WTC11 (cell line): ENCODE measurements at regions not wholly inside any gene's neighbourhood (a gene's known extent, or its start where the extent isn't known, plus 50 kb on each side); places are given as distances from the start of the nearest gene placed in this dataset.

Experiments
- ATAC-seq: fragments of 200-7000 bp; cut with Tn5 transposase; 2 replicates; pipeline ENCODE4 v1.10.0; 2021; ENCODE audit warnings: mild to moderate bottlenecking, moderate library complexity
- CTCF ChIA-PET: fragments of 300-600 bp; sonication (Branson Sonifier 250); formaldehyde crosslinking; loops from one replicate; lab custom pipeline; 2021; ENCODE audit warnings: antibody characterized with exemption; lab: Charles Lee
- POLR2A ChIA-PET: fragments of 350-600 bp; sonication (Branson Sonifier 250); formaldehyde crosslinking; loops from one replicate; lab custom pipeline; 2021; ENCODE audit warnings: antibody characterized with exemption; lab: Charles Lee
- DNase-seq: peaks from one replicate; pipeline ENCODE4 v3.0.0; 2021; ENCODE audit warnings: low spot score
- H3K27ac Mint-ChIP-seq: 2 replicates; pipeline ENCODE4 v1.8.0; 2021; ENCODE audit warnings: mixed read lengths
- H3K27me3 Mint-ChIP-seq: 2 replicates; pipeline ENCODE4 v1.8.0; 2021; ENCODE audit warnings: low read depth, mild to moderate bottlenecking, moderate library complexity, mixed read lengths
- H3K36me3 Mint-ChIP-seq: 2 replicates; pipeline ENCODE4 v1.8.0; 2021; ENCODE audit warnings: mixed read lengths
- H3K4me1 Mint-ChIP-seq: 2 replicates; pipeline ENCODE4 v1.8.0; 2022; ENCODE audit warnings: mixed read lengths
- H3K4me3 Mint-ChIP-seq: 2 replicates; pipeline ENCODE4 v1.8.0; 2021; ENCODE audit warnings: mild to moderate bottlenecking, moderate library complexity, mixed read lengths
- H3K9me3 Mint-ChIP-seq: 2 replicates; pipeline ENCODE4 v1.8.0; 2021; ENCODE audit warnings: mixed read lengths
- AFF4 ChIP-seq: sonication (generic); formaldehyde crosslinking; IDR thresholded peaks from 2 replicates; pipeline ENCODE4 v1.8.1; 2023; ENCODE audit warnings: mild to moderate bottlenecking, missing genetic modification reagents, borderline replicate concordance
- ATF2 ChIP-seq: sonication (generic); formaldehyde crosslinking; IDR thresholded peaks from 2 replicates; pipeline ENCODE4 v1.8.1; 2022; ENCODE audit warnings: low read depth, missing genetic modification reagents, borderline replicate concordance
- CBFB ChIP-seq: sonication (generic); formaldehyde crosslinking; IDR thresholded peaks from 2 replicates; pipeline ENCODE4 v1.8.1; 2022; ENCODE audit warnings: mild to moderate bottlenecking, low read depth, missing genetic modification reagents
- ETV6 ChIP-seq: sonication (generic); formaldehyde crosslinking; IDR thresholded peaks from 2 replicates; pipeline ENCODE4 v1.8.1; 2022; ENCODE audit warnings: mild to moderate bottlenecking, missing genetic modification reagents
- FOXK1 ChIP-seq: sonication (generic); formaldehyde crosslinking; IDR thresholded peaks from 2 replicates; pipeline ENCODE4 v1.8.0; 2022; ENCODE audit warnings: mild to moderate bottlenecking, moderate library complexity, missing genetic modification reagents
- FOXP1 ChIP-seq: sonication (generic); formaldehyde crosslinking; IDR thresholded peaks from 2 replicates; pipeline ENCODE4 v1.8.0; 2022; ENCODE audit warnings: missing genetic modification reagents, mild to moderate bottlenecking, moderate library complexity, borderline replicate concordance
- GABPB1 ChIP-seq: sonication (generic); formaldehyde crosslinking; IDR thresholded peaks from 2 replicates; pipeline ENCODE4 v1.8.1; 2023; ENCODE audit warnings: mild to moderate bottlenecking, missing genetic modification reagents
- GRHL2 ChIP-seq: fragments of 250-450 bp; sonication (Bioruptor Pico); IDR thresholded peaks from 2 replicates; pipeline ENCODE4 v1.8.0; 2022; ENCODE audit warnings: mild to moderate bottlenecking, moderate library complexity; ENCODE audit not compliant: insufficient replicate concordance, severe bottlenecking
- GTF2I ChIP-seq: fragments of 250-450 bp; sonication (Bioruptor Pico); conservative IDR thresholded peaks from 2 replicates; pipeline ENCODE4 v1.4.0; 2021; ENCODE audit warnings: mild to moderate bottlenecking
- IRF2 ChIP-seq: sonication (generic); formaldehyde crosslinking; IDR thresholded peaks from 2 replicates; pipeline ENCODE4 v1.8.0; 2022; ENCODE audit warnings: low read depth, missing genetic modification reagents, borderline replicate concordance
- KAT7 ChIP-seq: sonication (generic); formaldehyde crosslinking; IDR thresholded peaks from 2 replicates; pipeline ENCODE4 v1.8.1; 2023; ENCODE audit warnings: missing genetic modification reagents, mild to moderate bottlenecking, borderline replicate concordance
- NFE2L1 ChIP-seq: sonication (generic); formaldehyde crosslinking; IDR thresholded peaks from 2 replicates; pipeline ENCODE4 v1.8.1; 2023; ENCODE audit warnings: missing genetic modification reagents
- RORB ChIP-seq: fragments of 250-450 bp; sonication (Bioruptor Pico); IDR thresholded peaks from 2 replicates; pipeline ENCODE4 v1.9.0; 2021; ENCODE audit warnings: mild to moderate bottlenecking
- TEAD4 ChIP-seq: sonication (generic); formaldehyde crosslinking; IDR thresholded peaks from 2 replicates; pipeline ENCODE4 v1.8.0; 2022; ENCODE audit warnings: mild to moderate bottlenecking, missing genetic modification reagents
- ZNF138 ChIP-seq: sonication (generic); formaldehyde crosslinking; conservative IDR thresholded peaks from 2 replicates; pipeline ENCODE4 v1.8.1; 2022; ENCODE audit warnings: mild to moderate bottlenecking, moderate library complexity, missing genetic modification reagents
- ZNF281 ChIP-seq: sonication (generic); formaldehyde crosslinking; IDR thresholded peaks from 2 replicates; pipeline ENCODE4 v1.8.0; 2023; ENCODE audit warnings: mild to moderate bottlenecking, missing genetic modification reagents
- ZNF396 ChIP-seq: fragments of 250-450 bp; sonication (Bioruptor Pico); IDR thresholded peaks from 2 replicates; pipeline ENCODE4 v1.8.0; 2021; ENCODE audit warnings: mild to moderate bottlenecking, moderate library complexity, borderline replicate concordance
- TF ChIP-seq, protein P1 (sequence below): fragments of 250-450 bp; sonication (Bioruptor Pico); conservative IDR thresholded peaks from 2 replicates; pipeline ENCODE4 v1.9.0; 2021; ENCODE audit warnings: mild to moderate bottlenecking
- TF ChIP-seq, protein P2 (sequence below): sonication (generic); formaldehyde crosslinking; IDR thresholded peaks from 2 replicates; pipeline ENCODE4 v1.8.1; 2023; ENCODE audit warnings: mild to moderate bottlenecking, missing genetic modification reagents, moderate library complexity

DNA sequence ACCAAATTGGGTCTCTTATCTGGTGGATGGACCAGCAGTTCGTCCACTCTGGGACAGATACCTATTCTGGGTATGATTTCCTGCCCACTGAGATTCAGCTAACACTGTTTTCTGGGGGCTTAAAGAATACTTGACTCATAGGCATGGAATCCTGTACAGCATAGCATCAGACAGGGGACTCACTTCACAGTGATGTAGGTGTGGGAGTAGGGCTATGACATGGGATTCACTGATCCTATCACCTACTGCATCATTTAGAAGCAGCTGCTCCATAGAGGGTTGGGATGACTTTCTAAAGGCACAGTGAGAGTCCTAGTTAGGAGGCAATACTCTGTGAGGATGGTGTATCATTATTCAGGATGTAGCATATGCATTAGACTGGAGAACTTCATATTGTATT lies 74.5 kb upstream of the AHI1 start:
- DNase-seq (no peak), ATAC-seq (no peak)
- Mint-ChIP-seq H3K4me1 (0 out of 2 replicates have a peak, but pooled peaks cover 2% of the 10 kb centered on the region), H3K4me3 (no peak overlapping the region), H3K9me3 (peaks cover 14% of the 10 kb centered on the region), H3K36me3 (no peaks in the 10 kb centered on the region), H3K27ac (no peak overlapping the region), H3K27me3 (no peaks in the 10 kb centered on the region)
- POLR2A ChIA-PET, result no interaction called here
- CTCF ChIA-PET, result interaction anchor here (0.7 kb wide), 1 partner anchor 51 kb away, joined by 3 read pairs; no protein-coding TSS in a partner anchor
- TF ChIP-seq TEAD4 (no peak), FOXK1 (CRISPR knock-in tag) (no peak), CBFB (CRISPR knock-in tag) (no peak), ETV6 (CRISPR knock-in tag) (no peak), ZNF396 (CRISPR knock-in tag) (no peak), IRF2 (no peak), ZNF281 (CRISPR knock-in tag) (no peak), GTF2I (CRISPR knock-in tag) (no peak), FOXP1 (CRISPR knock-in tag) (no peak), RORB (CRISPR knock-in tag) (no peak), AFF4 (CRISPR knock-in tag) (no peak), GRHL2 (no peak)
- TF ChIP-seq, all 79 proteins: peak for 0

DNA sequence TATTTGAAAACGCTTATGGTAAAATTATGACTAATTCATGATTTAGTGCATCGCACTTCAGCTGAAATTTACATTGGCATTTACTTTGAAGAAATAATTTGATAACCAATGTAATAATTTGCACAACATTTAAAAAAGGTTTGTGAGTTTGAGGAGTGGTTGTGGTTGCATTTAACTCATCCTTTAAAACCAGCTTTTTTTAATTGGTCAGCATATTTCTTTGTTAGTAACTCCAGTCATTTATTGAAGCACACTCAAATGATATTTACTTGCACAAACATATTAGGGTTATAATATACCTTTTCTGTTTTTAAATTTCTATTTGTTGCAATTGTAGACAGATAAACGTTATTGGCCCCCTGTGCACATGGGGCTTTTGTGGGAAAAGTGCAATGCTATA lies 78.1 kb upstream of the AHI1 start:
- ChIA-PET POLR2A (no interaction called here), CTCF (no interaction called here)
- peaks cover 14% of the 10 kb centered on the region for H3K9me3 Mint-ChIP-seq
- no peak overlapping the region for H3K27ac Mint-ChIP-seq
- H3K4me1 Mint-ChIP-seq, result peaks cover 4% of the 10 kb centered on the region; the same call in 1 of the 2 replicates
- no peak for ATAC-seq
- no peaks in the 10 kb centered on the region for H3K36me3 Mint-ChIP-seq
- no peak for DNase-seq
- no peaks in the 10 kb centered on the region for H3K27me3 Mint-ChIP-seq
- TF ChIP-seq, protein P1, sequence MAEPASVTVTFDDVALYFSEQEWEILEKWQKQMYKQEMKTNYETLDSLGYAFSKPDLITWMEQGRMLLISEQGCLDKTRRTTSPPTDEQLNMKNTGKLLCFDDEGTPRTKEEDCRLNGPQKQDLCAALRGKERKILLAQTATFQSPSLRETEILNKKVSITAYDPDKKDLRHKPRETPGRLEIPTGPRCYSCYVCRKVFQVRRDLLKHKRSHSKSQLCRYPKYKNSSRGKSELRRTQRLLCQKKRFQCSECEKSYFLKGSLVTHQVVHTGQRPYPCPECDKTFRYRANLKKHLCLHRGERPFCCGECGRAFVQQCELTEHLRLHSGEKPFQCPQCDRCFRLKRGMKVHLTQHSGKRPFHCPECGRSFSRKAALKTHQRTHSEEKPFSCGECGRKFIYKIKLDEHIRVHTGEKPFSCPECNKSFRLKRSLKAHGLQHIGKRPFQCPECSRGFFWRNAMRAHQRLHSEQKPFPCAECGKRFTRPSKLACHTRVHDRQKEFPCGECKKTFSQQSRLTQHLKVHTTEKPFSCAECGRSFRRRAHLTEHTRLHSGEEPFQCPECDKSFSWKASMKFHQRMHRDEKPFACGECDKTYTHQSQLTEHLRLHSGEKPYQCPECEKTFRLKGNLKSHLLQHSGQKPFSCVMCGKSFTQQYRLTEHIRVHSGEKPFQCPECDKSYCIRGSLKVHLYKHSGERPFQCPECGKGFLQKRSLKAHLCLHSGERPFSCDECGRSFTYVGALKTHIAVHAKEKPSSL (CRISPR knock-in tag), result no peak
- TF ChIP-seq GABPB1 (CRISPR knock-in tag) (no peak), KAT7 (no peak)
- no peak overlapping the region for H3K4me3 Mint-ChIP-seq

DNA sequence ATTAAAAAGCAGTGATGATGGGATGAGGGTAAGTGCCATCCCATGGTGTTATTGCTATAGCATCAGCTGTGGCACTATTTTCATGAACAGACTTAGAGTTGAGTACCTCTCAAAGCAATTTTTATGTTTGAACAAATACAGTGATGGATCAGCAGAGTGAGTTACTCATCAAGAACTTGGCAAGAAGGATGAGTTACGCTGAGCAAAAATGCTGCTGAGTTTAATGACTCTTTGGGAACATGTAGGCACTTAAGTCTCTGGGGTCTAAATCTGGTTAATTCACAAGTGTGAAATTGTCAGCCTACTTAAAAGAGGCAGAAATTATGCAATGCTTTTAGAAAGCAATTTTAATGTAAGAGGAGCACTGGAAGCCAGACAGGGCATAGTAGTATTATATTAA lies 78.5 kb upstream of the AHI1 start:
- Mint-ChIP-seq H3K27ac (no peak overlapping the region), H3K4me1 (peaks cover 8% of the 10 kb centered on the region)
- CTCF ChIA-PET, result no interaction called here
- no peak for TF ChIP-seq AFF4 (CRISPR knock-in tag)
- TF ChIP-seq NFE2L1 (CRISPR knock-in tag), result no peak
- no peak for TF ChIP-seq ATF2 (CRISPR knock-in tag)
- TF ChIP-seq, protein P2, sequence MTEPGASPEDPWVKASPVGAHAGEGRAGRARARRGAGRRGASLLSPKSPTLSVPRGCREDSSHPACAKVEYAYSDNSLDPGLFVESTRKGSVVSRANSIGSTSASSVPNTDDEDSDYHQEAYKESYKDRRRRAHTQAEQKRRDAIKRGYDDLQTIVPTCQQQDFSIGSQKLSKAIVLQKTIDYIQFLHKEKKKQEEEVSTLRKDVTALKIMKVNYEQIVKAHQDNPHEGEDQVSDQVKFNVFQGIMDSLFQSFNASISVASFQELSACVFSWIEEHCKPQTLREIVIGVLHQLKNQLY (CRISPR knock-in tag), result no peak
- TF ChIP-seq ZNF138, result no peak

More for the DNA sequence above, 78.5 kb upstream of the AHI1 start:
- no peak for DNase-seq
- H3K4me3 Mint-ChIP-seq, result no peak overlapping the region
- no peaks in the 10 kb centered on the region for H3K36me3 Mint-ChIP-seq
- peaks cover 10% of the 10 kb centered on the region for H3K9me3 Mint-ChIP-seq
- H3K27me3 Mint-ChIP-seq, result no peaks in the 10 kb centered on the region
- POLR2A ChIA-PET, result no interaction called here
- no peak for ATAC-seq
